HCT116 (cell line): ENCODE measurements at regions not wholly inside any gene's neighbourhood (a gene's known extent, or its start where the extent isn't known, plus 50 kb on each side); places are given as distances from the start of the nearest gene placed in this dataset.

Experiments used
- ATAC-seq: fragments of 200-7000 bp; cut with Tn5 transposase; 2 replicates; pipeline ENCODE4 v1.9.1; 2020; ENCODE audit warnings: mild to moderate bottlenecking, moderate library complexity
- BruUV-seq: library from RNA; stranded (reverse); fragments of 400-500 nt; replicated peaks from 2 replicates; lab custom pipeline; 2021; lab: Mats Ljungman, UMichigan
- CTCF ChIA-PET: fragments of 300-600 bp; sonication (Branson Sonifier 250); formaldehyde crosslinking; loops from one replicate; lab custom pipeline; 2021; ENCODE audit warnings: antibody characterized with exemption; lab: Charles Lee
- POLR2A ChIA-PET: fragments of 300-600, 350-600 bp; sonication (Branson Sonifier 250); formaldehyde crosslinking; loops from one replicate; lab custom pipeline; 2021; ENCODE audit warnings: antibody characterized with exemption; lab: Charles Lee
- RAD21 ChIA-PET, 2 experiments: fragments of 300-600 bp; sonication (Branson Sonifier 250); formaldehyde crosslinking; loops; one replicate each; lab custom pipeline; 2023; ENCODE audit warnings: low total read pairs in 2 of 2; ENCODE audit not compliant: uncharacterized antibody in 2 of 2, unreplicated experiment in 2 of 2, low non-redundant PET in 1 of 2; lab: Charles Lee
- DNase-seq: peaks from one replicate; pipeline ENCODE4 v3.0.0-alpha.2; 2010; ENCODE audit warnings: low read depth, low spot score
- H2AFZ ChIP-seq: fragments of 200-600 bp; shearing (Covaris generic), sonication (generic); 2 replicates; pipeline ENCODE4 v1.6.1; 2017; ENCODE audit warnings: low read depth, mixed run types, mixed read lengths, antibody characterized with exemption, low read length; ENCODE audit not compliant: poor library complexity, severe bottlenecking
- H3K27ac ChIP-seq: 2 replicates; pipeline ENCODE4 v1.5.1; 2012; ENCODE audit warnings: low read depth, low read length
- H3K27me3 ChIP-seq: fragments of 200-600 bp; sonication (generic); 2 replicates; pipeline ENCODE4 v1.6.1; 2016; ENCODE audit warnings: mixed run types, low read length, mixed read lengths; ENCODE audit not compliant: insufficient read depth
- H3K36me3 ChIP-seq, 2 experiments: fragments of 200-500 bp in 1 of 2; fragments of 200-600 bp in 1 of 2; sonication (Bioruptor generic) in 1 of 2; sonication (generic) in 1 of 2; 2 replicates each; pipeline versions ENCODE4 v1.5.1 to v1.6.1; 2014 to 2016; ENCODE audit warnings: low read length in 2 of 2, inconsistent platforms in 1 of 2, mixed read lengths in 1 of 2, mixed run types in 1 of 2; ENCODE audit not compliant: insufficient read depth in 2 of 2, control insufficient read depth in 1 of 2
- H3K4me1 ChIP-seq, 2 experiments: fragments of 200-600 bp in 1 of 2; sonication (generic) in 1 of 2; 2 replicates each; pipeline versions ENCODE4 v1.5.1 to v1.6.1; 2012 to 2017; ENCODE audit warnings: low read length in 2 of 2, inconsistent platforms in 1 of 2, mild to moderate bottlenecking in 1 of 2, mixed read lengths in 1 of 2, mixed run types in 1 of 2, moderate library complexity in 1 of 2; ENCODE audit not compliant: insufficient read depth in 2 of 2, control insufficient read depth in 1 of 2
- H3K4me2 ChIP-seq: fragments of 200-600 bp; sonication (generic); 2 replicates; pipeline ENCODE4 v1.6.1; 2017; ENCODE audit warnings: mixed run types, low read length, mixed read lengths
- H3K4me3 ChIP-seq, 2 experiments: fragments of 200-600 bp in 1 of 2; sonication (generic) in 1 of 2; replicated peaks in 1 of 2; 2 replicates each; pipeline ENCODE4 v1.5.1; 2011 to 2016; ENCODE audit warnings: low read length in 2 of 2, control low read depth in 1 of 2, low read depth in 1 of 2, mild to moderate bottlenecking in 1 of 2, mixed read lengths in 1 of 2, mixed run types in 1 of 2
- H3K79me2 ChIP-seq: fragments of 200-600 bp; sonication (generic); 2 replicates; pipeline ENCODE4 v1.6.1; 2017; ENCODE audit warnings: mild to moderate bottlenecking, mixed run types, low read length, moderate library complexity, mixed read lengths; ENCODE audit not compliant: insufficient read depth
- H3K9ac ChIP-seq: fragments of 200-600 bp; sonication (generic); 2 replicates; pipeline ENCODE4 v1.6.1; 2016; ENCODE audit warnings: low read length, mixed read lengths
- H3K9me2 ChIP-seq: fragments of 200-600 bp; sonication (generic), shearing (Covaris generic); 2 replicates; pipeline ENCODE4 v1.6.1; 2017; ENCODE audit warnings: mixed run types, mild to moderate bottlenecking, moderate library complexity; ENCODE audit not compliant: insufficient read depth
- H3K9me3 ChIP-seq, 2 experiments: fragments of 200-500 bp in 1 of 2; fragments of 200-600 bp in 1 of 2; sonication (Bioruptor generic) in 1 of 2; sonication (generic) in 1 of 2; 2 replicates each; pipeline ENCODE4 v1.6.1; 2014 to 2017; ENCODE audit warnings: low read length in 2 of 2, mixed read lengths in 2 of 2, inconsistent platforms in 1 of 2, low read depth in 1 of 2, mild to moderate bottlenecking in 1 of 2, mixed run types in 1 of 2, moderate library complexity in 1 of 2; ENCODE audit not compliant: control insufficient read depth in 1 of 2, insufficient read depth in 1 of 2
- H4K20me1 ChIP-seq: fragments of 200-600 bp; sonication (generic), shearing (Covaris generic); 2 replicates; pipeline ENCODE4 v1.6.1; 2017; ENCODE audit warnings: mixed run types, mild to moderate bottlenecking, moderate library complexity; ENCODE audit not compliant: insufficient read depth
- CTCF ChIP-seq, 3 experiments: fragments of 200-600 bp in 1 of 3; sonication (generic) in 1 of 3; IDR thresholded peaks in 2 of 3; conservative IDR thresholded peaks in 1 of 3; 2 replicates each; pipeline ENCODE4 v1.5.1; 2012 to 2017; ENCODE audit warnings: low read depth in 2 of 3, low read length in 2 of 3, antibody characterized with exemption in 1 of 3, borderline replicate concordance in 1 of 3, control low read depth in 1 of 3, mild to moderate bottlenecking in 1 of 3, mixed read lengths in 1 of 3, mixed run types in 1 of 3, moderate library complexity in 1 of 3; ENCODE audit not compliant: insufficient read depth in 1 of 3
- ELF1 ChIP-seq: IDR thresholded peaks from 2 replicates; pipeline ENCODE4 v1.6.1; 2012; ENCODE audit warnings: low read depth, borderline replicate concordance
- POLR2AphosphoS5 ChIP-seq: IDR thresholded peaks from 2 replicates; pipeline ENCODE4 v1.6.1; 2011; ENCODE audit warnings: mild to moderate bottlenecking, low read depth, low read length, moderate library complexity
- RAD21 ChIP-seq: IDR thresholded peaks from 2 replicates; pipeline ENCODE4 v1.6.1; 2012; ENCODE audit warnings: low read depth, mild to moderate bottlenecking
- REST ChIP-seq: IDR thresholded peaks from 2 replicates; pipeline ENCODE4 v1.6.1; 2012; ENCODE audit warnings: low read depth
- SRF ChIP-seq: IDR thresholded peaks from 2 replicates; pipeline ENCODE4 v1.6.1; 2012; ENCODE audit warnings: low read depth
- intact Hi-C: fragments of 100-400 bp; cut with micrococcal nuclease; formaldehyde crosslinking; loops from 2 replicates; pipeline ENCODE4 v1.10.0; 2022

DNA sequence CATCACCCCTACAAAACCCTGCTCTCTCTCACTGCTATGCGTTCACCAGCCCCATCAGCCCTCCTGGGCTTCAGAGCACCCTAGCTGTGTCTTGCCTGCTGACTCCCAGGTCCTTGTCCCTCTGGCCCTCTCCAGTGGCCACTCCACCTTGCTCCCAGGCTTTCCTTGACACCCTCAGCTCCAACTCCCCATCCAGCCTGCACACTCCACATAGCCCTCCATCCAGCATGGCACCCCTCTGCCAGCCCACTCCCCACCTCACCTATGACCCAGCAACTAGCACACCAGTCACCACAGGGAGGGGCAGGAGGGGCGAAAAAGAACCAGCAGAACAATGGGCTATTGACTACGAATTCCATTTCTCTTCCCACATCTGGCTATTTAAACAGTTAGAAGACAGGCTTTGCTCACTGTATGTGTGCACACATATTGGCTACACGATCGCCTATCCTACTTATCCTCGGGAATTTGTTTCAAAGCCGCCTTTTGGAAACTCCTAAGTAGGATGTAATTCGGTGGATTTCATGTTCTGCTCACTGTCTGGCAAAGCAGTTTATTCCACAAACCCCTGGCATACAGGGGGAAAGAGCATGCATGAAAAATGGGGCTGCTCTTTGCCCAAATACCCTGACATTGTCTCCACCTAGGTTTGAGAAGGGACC lies 195.3 kb downstream of the SMAD2 start (continued):
- TF ChIP-seq REST, result no peak

- H3K27ac ChIP-seq, result no peak overlapping the region
- H2AFZ ChIP-seq, result no peak overlapping the region
- H3K9me3 ChIP-seq, result no peaks in the 10 kb centered on the region
- CTCF ChIA-PET, result no interaction called here
- H3K79me2 ChIP-seq, result no peaks in the 10 kb centered on the region
- RAD21 ChIA-PET, result no interaction called here
- ATAC-seq, result no peak
- TF ChIP-seq RAD21 (no peak), REST (no peak), ELF1 (no peak), SRF (no peak), CTCF (IDR thresholded peaks at IDR 0.05 in 2 of 3, conservative IDR thresholded peaks at IDR 0.05 in 1 of 3; ENCODE audit: borderline replicate concordance in 1 of 3, insufficient read depth in 1 of 3, low read depth in 2 of 3, low read length in 2 of 3) (no peak), POLR2AphosphoS5 (no peak)
- H4K20me1 ChIP-seq, result no peaks in the 10 kb centered on the region
- H3K27me3 ChIP-seq, result peaks cover 85% of the 10 kb centered on the region
- DNase-seq, result no peak
- peaks cover 0 to 2% of the 10 kb centered on the region in 2 experiments; a peak in 1 of 4 replicates for H3K4me1 ChIP-seq
- H3K9me2 ChIP-seq, result no peaks in the 10 kb centered on the region
- intact Hi-C loops, result no loop called here
- H3K9ac ChIP-seq, result no peak overlapping the region
- H3K36me3 ChIP-seq, result no peaks in the 10 kb centered on the region
- no peak overlapping the region for H3K4me2 ChIP-seq
- BruUV-seq, result no TSS peak
- no peak overlapping the region for H3K4me3 ChIP-seq
- POLR2A ChIA-PET, result no interaction called here
These were observed 199.2 kb downstream of the SMAD2 start for GRCh38 chr18:47731276-47731675.
